Liver (tissue), 8 donors: ENCODE measurements at regions not wholly inside any gene's neighbourhood (a gene's known extent, or its start where the extent isn't known, plus 50 kb on each side); places are given as distances from the start of the nearest gene placed in this dataset.

ENCODE experiments used
- DNase-seq: peaks from one replicate; pipeline ENCODE4 v3.0.0-alpha.2; 2017; ENCODE audit warnings: low spot score
- H3K27ac ChIP-seq, 2 donors: one replicate each; pipeline ENCODE4 v1.7.0; 2013; ENCODE audit warnings: inconsistent platforms in 2 of 2, low read length in 2 of 2, control low read depth in 1 of 2, low read depth in 1 of 2, mild to moderate bottlenecking in 1 of 2
- H3K27me3 ChIP-seq, 4 donors: one replicate each; pipeline versions ENCODE4 v1.6.1 to v1.7.0; 2013; ENCODE audit warnings: low read length in 3 of 4, inconsistent platforms in 1 of 4, mild to moderate bottlenecking in 1 of 4, moderate library complexity in 1 of 4; ENCODE audit not compliant: control insufficient read depth in 4 of 4, insufficient read depth in 4 of 4
- H3K36me3 ChIP-seq, 4 donors: one replicate each; pipeline versions ENCODE4 v1.6.1 to v1.7.0; 2013; ENCODE audit warnings: low read length in 3 of 4, mild to moderate bottlenecking in 3 of 4, low read depth in 1 of 4, moderate library complexity in 1 of 4; ENCODE audit not compliant: control insufficient read depth in 4 of 4, insufficient read depth in 3 of 4
- H3K4me1 ChIP-seq, 4 donors: one replicate each; pipeline versions ENCODE4 v1.6.1 to v1.7.0; 2013; ENCODE audit warnings: low read length in 3 of 4, mild to moderate bottlenecking in 3 of 4, moderate library complexity in 1 of 4; ENCODE audit not compliant: control insufficient read depth in 4 of 4, insufficient read depth in 4 of 4
- H3K4me3 ChIP-seq, 3 donors: one replicate each; pipeline versions ENCODE4 v1.6.1 to v1.7.0; 2013; ENCODE audit warnings: low read length in 3 of 3, control low read depth in 1 of 3, low read depth in 1 of 3, mild to moderate bottlenecking in 1 of 3
- H3K9ac ChIP-seq, 2 donors: one replicate each; pipeline ENCODE4 v1.7.0; 2013; ENCODE audit warnings: low read length in 2 of 2, mild to moderate bottlenecking in 2 of 2, moderate library complexity in 2 of 2, control low read depth in 1 of 2, low read depth in 1 of 2
- H3K9me3 ChIP-seq, 4 donors: one replicate each; pipeline versions ENCODE4 v1.6.1 to v1.7.0; 2013; ENCODE audit warnings: low read length in 3 of 4; ENCODE audit not compliant: control insufficient read depth in 4 of 4
- EGR1 ChIP-seq, 2 donors: IDR thresholded peaks; 2 replicates each; pipeline ENCODE4 v1.6.1; 2016 to 2018; ENCODE audit warnings: antibody characterized with exemption in 2 of 2, low read depth in 2 of 2
- FOXA1 ChIP-seq: IDR thresholded peaks from 2 replicates; pipeline ENCODE4 v1.6.1; 2016; ENCODE audit warnings: antibody characterized with exemption
- GABPA ChIP-seq, 2 donors: IDR thresholded peaks in 1 of 2; conservative IDR thresholded peaks in 1 of 2; 2 replicates each; pipeline ENCODE4 v1.6.1; 2016; ENCODE audit warnings: antibody characterized with exemption in 2 of 2, mild to moderate bottlenecking in 1 of 2, moderate library complexity in 1 of 2
- HNF4A ChIP-seq, 2 donors: conservative IDR thresholded peaks; 2 replicates each; pipeline ENCODE4 v1.6.1; 2016; ENCODE audit warnings: antibody characterized with exemption in 2 of 2, mild to moderate bottlenecking in 2 of 2
- HNF4G ChIP-seq: IDR thresholded peaks from 2 replicates; pipeline ENCODE4 v1.6.1; 2016; ENCODE audit warnings: antibody characterized with exemption
- JUND ChIP-seq, 2 donors: IDR thresholded peaks; 2 replicates each; pipeline ENCODE4 v1.6.1; 2016; ENCODE audit warnings: antibody characterized with exemption in 2 of 2
- MAX ChIP-seq: IDR thresholded peaks from 2 replicates; pipeline ENCODE4 v1.6.1; 2016; ENCODE audit warnings: antibody characterized with exemption
- NR2F2 ChIP-seq: IDR thresholded peaks from 2 replicates; pipeline ENCODE4 v1.6.1; 2016; ENCODE audit warnings: antibody characterized with exemption
- REST ChIP-seq: IDR thresholded peaks from 2 replicates; pipeline ENCODE4 v1.6.1; 2016; ENCODE audit warnings: antibody characterized with exemption, mild to moderate bottlenecking
- RXRA ChIP-seq, 2 donors: IDR thresholded peaks; 2 replicates each; pipeline ENCODE4 v1.6.1; 2017 to 2018; ENCODE audit warnings: antibody characterized with exemption in 2 of 2, mild to moderate bottlenecking in 1 of 2
- SP1 ChIP-seq: IDR thresholded peaks from 2 replicates; pipeline ENCODE4 v1.6.1; 2018; ENCODE audit warnings: antibody characterized with exemption, mild to moderate bottlenecking
- TAF1 ChIP-seq: conservative IDR thresholded peaks from 2 replicates; pipeline ENCODE4 v1.6.1; 2016; ENCODE audit warnings: antibody characterized with exemption, mild to moderate bottlenecking
- YY1 ChIP-seq: IDR thresholded peaks from 2 replicates; pipeline ENCODE4 v1.6.1; 2016; ENCODE audit warnings: antibody characterized with exemption, mild to moderate bottlenecking
- ZBTB33 ChIP-seq: IDR thresholded peaks from 2 replicates; pipeline ENCODE4 v1.6.1; 2016; ENCODE audit warnings: antibody characterized with exemption
- WGBS: extraction: QIAGEN DNeasy Blood & Tissue Kit; methylation state at CpG from one replicate; pipeline ENCODE4 v1.1.7; 2013; 5-methylcytosine and 5-hydroxymethylcytosine counted together
- TF ChIP-seq, protein P1 (sequence below): fragments of 150-350 bp; IDR thresholded peaks from 2 replicates; pipeline ENCODE4 v1.5.1; 2017; ENCODE audit warnings: improper control_type of control experiment, low read depth, low read length; ENCODE audit not compliant: missing input control
- donor health status: healthy.
- donor health status: healthy.
- donor health status: healthy.
- donor health status: healthy.
- donor health status: healthy.

- TF ChIP-seq NR2F2, result no peak
- no peak for TF ChIP-seq MAX
- TF ChIP-seq HNF4A (conservative IDR thresholded peaks at IDR 0.05), result no peak
- no peak for TF ChIP-seq JUND (IDR thresholded peaks at IDR 0.05)
- TF ChIP-seq TAF1, result no peak
- TF ChIP-seq YY1, result no peak
- TF ChIP-seq, protein P1, sequence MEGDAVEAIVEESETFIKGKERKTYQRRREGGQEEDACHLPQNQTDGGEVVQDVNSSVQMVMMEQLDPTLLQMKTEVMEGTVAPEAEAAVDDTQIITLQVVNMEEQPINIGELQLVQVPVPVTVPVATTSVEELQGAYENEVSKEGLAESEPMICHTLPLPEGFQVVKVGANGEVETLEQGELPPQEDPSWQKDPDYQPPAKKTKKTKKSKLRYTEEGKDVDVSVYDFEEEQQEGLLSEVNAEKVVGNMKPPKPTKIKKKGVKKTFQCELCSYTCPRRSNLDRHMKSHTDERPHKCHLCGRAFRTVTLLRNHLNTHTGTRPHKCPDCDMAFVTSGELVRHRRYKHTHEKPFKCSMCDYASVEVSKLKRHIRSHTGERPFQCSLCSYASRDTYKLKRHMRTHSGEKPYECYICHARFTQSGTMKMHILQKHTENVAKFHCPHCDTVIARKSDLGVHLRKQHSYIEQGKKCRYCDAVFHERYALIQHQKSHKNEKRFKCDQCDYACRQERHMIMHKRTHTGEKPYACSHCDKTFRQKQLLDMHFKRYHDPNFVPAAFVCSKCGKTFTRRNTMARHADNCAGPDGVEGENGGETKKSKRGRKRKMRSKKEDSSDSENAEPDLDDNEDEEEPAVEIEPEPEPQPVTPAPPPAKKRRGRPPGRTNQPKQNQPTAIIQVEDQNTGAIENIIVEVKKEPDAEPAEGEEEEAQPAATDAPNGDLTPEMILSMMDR, result no peak
- TF ChIP-seq GABPA (IDR thresholded peaks at IDR 0.05 in 1 of 2, conservative IDR thresholded peaks at IDR 0.05 in 1 of 2), result no peak
- TF ChIP-seq SP1, result no peak
- TF ChIP-seq RXRA (IDR thresholded peaks at IDR 0.05), result no peak
- TF ChIP-seq ZBTB33, result no peak
- no peak for TF ChIP-seq REST
- no peak for TF ChIP-seq EGR1 (IDR thresholded peaks at IDR 0.05; ENCODE audit: low read depth in 2 of 2)
- no peak for TF ChIP-seq HNF4G
- no peak for TF ChIP-seq FOXA1
- no peak overlapping the region for H3K9ac ChIP-seq
- H3K4me1 ChIP-seq, result no peaks in the 10 kb centered on the region
- 64% methylated on average over 2 of the region's 2 CpGs for WGBS
- H3K27ac ChIP-seq, result no peak overlapping the region
- DNase-seq, result no peak
- H3K27me3 ChIP-seq, result no peaks in the 10 kb centered on the region
- H3K4me3 ChIP-seq, result no peak overlapping the region
- H3K9me3 ChIP-seq, result peaks cover 0 to 6% (median 2%) of the 10 kb centered on the region in 4 donors
- no peaks in the 10 kb centered on the region for H3K36me3 ChIP-seq
Measured at GRCh38 chr9:82342046-82342445, 353.5 kb downstream of the SPATA31D1 start.

DNA sequence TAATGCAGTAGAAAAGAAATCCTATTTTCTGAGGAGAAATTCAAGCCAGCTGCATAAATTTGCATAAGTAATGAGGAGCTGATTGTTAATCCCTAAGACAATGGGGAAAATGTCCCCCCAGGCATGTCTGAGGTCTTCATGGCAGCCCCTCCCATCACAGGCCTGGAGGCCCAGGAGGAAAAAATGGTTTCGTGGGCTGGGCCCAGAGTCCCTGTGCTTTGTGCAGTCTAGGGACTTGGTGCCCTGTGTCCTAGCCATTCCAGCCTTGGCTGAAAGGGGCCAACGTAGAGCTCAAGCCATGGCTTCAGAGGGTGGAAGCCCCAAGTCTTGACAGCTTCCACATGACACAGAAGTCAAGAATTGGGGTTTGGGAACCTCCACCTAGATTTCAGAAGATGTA lies 357.5 kb downstream of the SPATA31D1 start:
- DNase-seq, result no peak
- Histone ChIP-seq H3K27ac (no peak overlapping the region), H3K9ac (no peak overlapping the region), H3K4me3 (no peak overlapping the region), H3K4me1 (no peaks in the 10 kb centered on the region), H3K9me3 (peaks cover 0 to 6% (median 2%) of the 10 kb centered on the region in 4 donors), H3K36me3 (no peaks in the 10 kb centered on the region), H3K27me3 (no peaks in the 10 kb centered on the region)
- 76% methylated on average over 2 of the region's 2 CpGs for WGBS
- TF ChIP-seq TAF1, result no peak
- TF ChIP-seq REST, result no peak
- no peak for TF ChIP-seq FOXA1
- TF ChIP-seq, protein P1, result no peak
- no peak for TF ChIP-seq GABPA (IDR thresholded peaks at IDR 0.05 in 1 of 2, conservative IDR thresholded peaks at IDR 0.05 in 1 of 2)
